Ishikawa (cell line): ENCODE measurements at regions not wholly inside any gene's neighbourhood (a gene's known extent, or its start where the extent isn't known, plus 50 kb on each side); places are given as distances from the start of the nearest gene placed in this dataset.

ENCODE experiments used
- EP300 ChIP-seq: IDR thresholded peaks from 2 replicates; pipeline ENCODE4 v1.6.1; 2012; ENCODE audit warnings: borderline replicate concordance
- NFIC ChIP-seq: IDR thresholded peaks from 2 replicates; pipeline ENCODE4 v1.6.1; 2012
- RAD21 ChIP-seq: IDR thresholded peaks from 2 replicates; pipeline ENCODE4 v1.6.1; 2012; ENCODE audit warnings: low read depth
- TCF12 ChIP-seq: IDR thresholded peaks from 2 replicates; pipeline ENCODE4 v1.6.1; 2012; ENCODE audit warnings: low read depth
- ZBTB7A ChIP-seq: IDR thresholded peaks from 2 replicates; pipeline ENCODE4 v1.6.1; 2012; ENCODE audit warnings: low read depth
- TF ChIP-seq, protein P1 (sequence below): IDR thresholded peaks from 2 replicates; pipeline ENCODE4 v1.6.1; 2012; ENCODE audit warnings: low read depth, mild to moderate bottlenecking

DNA sequence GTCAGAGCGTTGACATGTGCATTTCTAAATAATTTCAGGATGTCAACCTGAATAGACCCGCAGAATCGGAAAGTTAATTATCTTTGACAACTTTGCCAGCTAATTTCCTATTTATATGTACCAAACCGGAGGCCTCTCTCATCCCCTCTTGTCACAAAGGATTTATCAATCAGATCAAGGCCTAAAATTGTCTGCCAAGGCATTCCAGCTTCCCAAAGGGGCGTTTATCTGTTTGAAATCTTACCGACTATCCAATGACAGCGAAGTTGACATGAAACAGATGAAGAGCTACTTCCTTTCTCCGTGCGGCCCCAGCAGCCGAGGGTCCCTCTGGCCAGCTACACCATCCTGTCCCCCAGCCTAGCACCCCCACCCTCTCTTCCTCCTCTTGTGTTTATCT lies 223.7 kb upstream of the DYNLRB2 start:
- TF ChIP-seq TCF12 (no peak), RAD21 (no peak), ZBTB7A (no peak), NFIC (no peak), EP300 (no peak)
- TF ChIP-seq, protein P1, sequence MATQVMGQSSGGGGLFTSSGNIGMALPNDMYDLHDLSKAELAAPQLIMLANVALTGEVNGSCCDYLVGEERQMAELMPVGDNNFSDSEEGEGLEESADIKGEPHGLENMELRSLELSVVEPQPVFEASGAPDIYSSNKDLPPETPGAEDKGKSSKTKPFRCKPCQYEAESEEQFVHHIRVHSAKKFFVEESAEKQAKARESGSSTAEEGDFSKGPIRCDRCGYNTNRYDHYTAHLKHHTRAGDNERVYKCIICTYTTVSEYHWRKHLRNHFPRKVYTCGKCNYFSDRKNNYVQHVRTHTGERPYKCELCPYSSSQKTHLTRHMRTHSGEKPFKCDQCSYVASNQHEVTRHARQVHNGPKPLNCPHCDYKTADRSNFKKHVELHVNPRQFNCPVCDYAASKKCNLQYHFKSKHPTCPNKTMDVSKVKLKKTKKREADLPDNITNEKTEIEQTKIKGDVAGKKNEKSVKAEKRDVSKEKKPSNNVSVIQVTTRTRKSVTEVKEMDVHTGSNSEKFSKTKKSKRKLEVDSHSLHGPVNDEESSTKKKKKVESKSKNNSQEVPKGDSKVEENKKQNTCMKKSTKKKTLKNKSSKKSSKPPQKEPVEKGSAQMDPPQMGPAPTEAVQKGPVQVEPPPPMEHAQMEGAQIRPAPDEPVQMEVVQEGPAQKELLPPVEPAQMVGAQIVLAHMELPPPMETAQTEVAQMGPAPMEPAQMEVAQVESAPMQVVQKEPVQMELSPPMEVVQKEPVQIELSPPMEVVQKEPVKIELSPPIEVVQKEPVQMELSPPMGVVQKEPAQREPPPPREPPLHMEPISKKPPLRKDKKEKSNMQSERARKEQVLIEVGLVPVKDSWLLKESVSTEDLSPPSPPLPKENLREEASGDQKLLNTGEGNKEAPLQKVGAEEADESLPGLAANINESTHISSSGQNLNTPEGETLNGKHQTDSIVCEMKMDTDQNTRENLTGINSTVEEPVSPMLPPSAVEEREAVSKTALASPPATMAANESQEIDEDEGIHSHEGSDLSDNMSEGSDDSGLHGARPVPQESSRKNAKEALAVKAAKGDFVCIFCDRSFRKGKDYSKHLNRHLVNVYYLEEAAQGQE = no peak
